HG02623 (cell line): ENCODE measurements at regions not wholly inside any gene's neighbourhood (a gene's known extent, or its start where the extent isn't known, plus 50 kb on each side); places are given as distances from the start of the nearest gene placed in this dataset.

ENCODE experiments used
- ATAC-seq: cut with Tn5 transposase; IDR thresholded peaks from one replicate; pipeline ENCODE4 v1.9.1; 2021; ENCODE audit warnings: moderate library complexity; ENCODE audit not compliant: unreplicated experiment

DNA sequence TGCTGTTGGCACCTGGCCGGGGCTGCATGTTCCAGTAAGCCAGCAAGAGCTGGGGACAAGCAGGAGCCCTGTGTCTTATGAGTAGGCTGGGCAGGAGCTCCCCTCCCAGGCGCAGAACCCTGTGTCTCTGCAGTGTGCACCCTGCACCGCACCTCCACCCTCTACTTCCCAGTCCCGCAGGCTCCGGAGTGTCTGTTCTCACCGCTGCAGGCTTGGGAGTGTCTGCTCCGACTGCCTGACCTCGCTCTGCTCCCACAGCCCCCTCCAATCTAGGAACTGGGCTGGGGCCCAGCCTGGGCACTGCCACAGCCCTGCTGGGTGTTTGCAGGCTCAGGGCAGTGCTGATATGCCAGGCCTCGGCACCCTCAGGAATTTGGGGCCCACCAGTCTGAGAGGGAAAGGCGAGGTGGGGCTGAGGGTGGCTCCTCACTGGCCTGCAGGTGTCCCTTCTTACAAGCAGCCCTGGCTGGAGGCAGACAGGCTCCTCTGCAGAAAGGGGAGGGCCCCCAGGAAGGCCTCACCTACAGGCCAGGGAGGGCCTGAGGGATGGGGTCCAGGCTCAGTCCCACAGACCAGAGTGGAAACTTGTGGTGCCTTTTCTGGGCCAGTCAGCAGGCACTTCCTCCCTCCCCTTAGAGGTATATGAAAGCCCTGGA, 871.6 kb upstream of the GJE1 start:
- no peak for ATAC-seq

DNA sequence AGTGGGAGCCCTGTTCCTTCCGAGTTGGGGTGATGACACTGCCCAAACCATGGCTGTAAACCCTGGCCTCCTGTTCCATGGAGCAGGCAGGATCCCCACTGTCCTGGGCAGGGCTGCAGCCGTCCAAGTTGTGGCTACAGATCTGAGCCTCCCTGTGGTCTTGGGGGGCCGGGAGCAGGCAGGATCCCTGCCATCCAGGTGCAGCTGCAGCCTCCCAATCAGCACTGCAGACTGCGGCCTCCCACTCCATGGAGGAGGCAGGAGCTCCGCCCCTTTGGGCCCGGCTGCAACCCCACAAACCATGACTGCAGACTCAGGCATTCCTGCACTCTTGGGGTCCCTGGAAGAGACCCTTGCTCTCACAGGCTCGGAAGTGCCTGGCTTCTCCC, 872.1 kb upstream of the GJE1 start:
- no peak for ATAC-seq

DNA sequence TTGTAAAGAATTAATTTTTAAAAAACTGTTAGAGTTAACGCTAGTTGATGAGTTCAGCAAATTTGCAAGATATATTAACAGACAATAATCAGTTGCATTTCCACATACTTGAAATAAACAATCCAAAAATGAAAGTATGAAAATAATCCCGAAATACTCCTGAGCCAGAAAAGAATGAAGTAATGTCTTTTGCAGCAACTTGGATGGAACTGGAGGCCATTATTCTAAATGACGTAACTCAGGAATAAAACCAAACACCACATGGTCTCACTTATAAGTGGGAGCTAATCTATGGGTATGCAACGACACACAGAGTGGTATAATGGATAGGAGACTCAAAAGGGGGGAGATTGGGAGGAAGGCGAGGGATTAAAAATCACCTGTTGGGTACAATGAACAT, 872.9 kb upstream of the GJE1 start:
- no peak for ATAC-seq

DNA sequence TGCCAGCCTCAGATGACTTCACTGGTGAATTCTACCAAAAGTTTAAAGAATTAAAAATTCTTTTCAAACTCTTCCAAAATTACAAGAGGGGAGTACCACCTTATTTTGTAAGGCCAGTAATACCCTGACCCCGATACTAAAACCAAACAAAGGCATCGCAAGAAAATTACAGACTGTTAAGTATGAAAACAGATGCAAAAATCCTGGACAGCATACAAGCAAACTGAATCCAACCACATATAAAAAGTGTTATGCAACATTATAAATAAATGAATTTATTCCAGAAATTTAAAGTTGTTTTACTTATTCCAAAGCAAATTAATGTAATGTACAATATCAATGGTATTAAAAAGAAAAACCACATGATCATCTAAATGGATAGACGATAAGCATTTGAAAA, 873.6 kb upstream of the GJE1 start:
- no peak for ATAC-seq

DNA sequence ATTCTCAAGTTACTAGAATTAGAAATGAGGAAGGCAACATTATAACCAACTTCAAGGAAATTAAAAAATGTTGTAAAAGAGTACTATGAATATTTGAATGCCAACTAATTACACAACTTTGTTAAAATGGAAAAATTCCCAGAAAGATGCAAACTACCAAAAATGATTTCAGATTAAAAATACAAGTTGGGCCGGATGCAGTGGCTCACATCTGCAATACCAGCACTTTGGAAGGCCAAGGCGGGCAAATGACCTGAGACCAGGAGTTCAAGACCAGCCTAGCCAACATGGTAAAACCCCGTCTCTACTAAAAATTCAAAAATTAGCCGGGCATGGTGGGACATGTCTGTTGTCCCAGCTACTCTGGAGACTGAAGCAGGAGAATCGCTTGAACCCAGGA, 874.2 kb upstream of the GJE1 start:
- ATAC-seq = no peak

DNA sequence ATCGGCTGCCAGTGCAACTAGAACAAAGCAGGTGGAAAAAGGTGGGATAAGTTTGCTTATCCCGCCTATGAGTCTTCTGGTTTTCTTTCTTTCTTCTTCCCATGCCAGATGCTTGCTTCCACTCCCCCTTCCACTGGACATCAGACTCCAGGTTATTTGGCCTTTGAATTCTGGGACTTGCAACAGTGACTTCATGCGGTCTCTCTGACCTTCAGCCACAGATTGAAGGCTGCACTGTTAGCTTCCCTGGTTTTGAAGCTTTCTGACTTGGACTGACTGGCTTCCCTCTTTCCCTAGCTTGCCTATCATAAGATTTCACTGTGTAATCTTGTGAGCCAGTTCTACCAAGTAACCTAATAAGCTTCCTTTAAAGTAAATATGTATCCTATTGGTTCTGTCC, 878.4 kb upstream of the GJE1 start:
- no peak for ATAC-seq

DNA sequence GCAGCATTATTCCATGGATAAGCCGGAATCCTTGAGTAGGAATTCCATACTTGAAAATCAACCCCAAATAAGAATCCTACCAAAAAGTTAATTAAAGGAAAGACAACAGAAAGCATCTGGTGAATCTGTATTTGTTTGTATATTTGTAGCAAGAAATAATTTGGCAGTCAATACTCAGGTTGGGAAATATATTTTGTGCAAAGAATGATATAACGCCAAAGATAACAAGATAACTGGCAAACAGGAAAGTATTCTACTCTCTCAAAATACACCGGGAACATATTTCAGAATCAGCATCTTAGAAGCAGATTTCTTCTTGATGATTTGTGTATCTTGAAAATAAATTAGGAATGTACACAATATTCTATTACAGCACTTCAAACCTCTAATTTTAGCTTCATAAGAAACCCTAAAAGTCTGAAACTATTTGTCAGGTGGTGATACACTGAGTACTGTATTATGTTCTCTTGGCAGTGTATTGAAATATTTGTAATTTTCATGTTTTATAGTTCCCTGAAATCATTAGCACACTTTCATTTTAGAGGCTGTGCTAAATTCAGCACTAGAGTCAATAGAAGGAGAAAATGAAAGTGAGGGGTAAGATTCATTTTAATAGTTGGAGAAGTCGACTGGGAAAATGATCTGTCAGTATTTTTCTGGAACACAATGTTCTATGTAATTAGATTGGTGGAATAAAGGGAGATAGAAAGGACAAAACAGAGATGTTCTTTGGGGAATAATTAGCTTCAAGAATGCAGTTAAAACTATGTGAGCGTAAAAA, 879.7 kb upstream of the GJE1 start:
- no peak for ATAC-seq

DNA sequence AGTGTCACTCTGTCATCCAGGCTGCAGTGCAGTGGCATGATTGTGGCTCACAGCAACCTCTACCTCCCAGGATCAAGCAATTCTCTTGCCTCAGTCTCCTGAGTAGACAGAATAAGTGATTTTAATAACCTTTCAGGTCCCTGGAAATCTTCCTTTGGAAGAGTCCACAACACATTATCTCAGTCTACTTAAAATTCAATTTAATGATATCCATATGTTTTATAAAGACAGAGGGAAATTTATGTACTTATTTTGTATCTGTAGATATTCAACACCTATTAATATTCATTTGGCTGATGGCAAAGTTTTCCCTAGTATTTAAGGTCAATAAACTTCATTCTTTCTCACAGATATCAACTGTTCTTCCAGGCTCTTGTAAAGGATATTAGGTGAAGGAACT, 881.4 kb upstream of the GJE1 start:
- ATAC-seq = no peak

DNA sequence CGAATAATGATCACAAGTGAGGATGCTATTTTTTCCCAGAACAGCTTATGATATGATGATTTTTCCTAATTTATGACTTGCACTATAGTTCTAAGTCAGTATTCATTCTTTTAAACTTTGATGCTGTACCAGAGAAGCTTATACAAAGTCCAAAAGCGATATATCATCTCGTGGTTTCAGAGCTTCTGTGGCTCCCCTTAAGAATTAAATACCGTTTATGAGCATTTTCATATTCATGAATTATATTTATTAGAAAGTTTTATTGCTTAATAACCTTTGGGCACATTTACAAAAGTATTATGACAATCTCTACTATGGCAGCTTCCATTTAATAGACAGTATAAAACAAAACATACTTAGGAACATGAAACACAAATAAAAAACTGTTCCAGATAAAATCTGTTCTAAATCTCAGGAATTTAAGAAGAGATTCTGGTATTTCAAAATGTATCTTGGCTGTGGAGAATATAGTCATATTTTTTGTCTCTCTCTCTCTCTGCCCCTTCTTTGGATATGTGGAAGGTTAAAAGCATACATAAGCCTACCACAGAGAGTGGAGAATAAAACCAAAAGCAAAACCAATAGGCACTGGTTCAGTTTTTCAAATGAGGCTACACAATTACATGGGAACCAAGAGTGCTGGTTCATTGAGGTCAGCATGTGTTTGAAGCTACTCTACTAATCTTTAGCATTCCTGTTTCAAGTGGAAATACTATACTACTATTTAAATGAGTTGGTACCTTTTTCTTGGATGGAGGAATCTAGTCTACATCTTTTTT, 884.5 kb upstream of the GJE1 start:
- ATAC-seq = peak; percentile 73

DNA sequence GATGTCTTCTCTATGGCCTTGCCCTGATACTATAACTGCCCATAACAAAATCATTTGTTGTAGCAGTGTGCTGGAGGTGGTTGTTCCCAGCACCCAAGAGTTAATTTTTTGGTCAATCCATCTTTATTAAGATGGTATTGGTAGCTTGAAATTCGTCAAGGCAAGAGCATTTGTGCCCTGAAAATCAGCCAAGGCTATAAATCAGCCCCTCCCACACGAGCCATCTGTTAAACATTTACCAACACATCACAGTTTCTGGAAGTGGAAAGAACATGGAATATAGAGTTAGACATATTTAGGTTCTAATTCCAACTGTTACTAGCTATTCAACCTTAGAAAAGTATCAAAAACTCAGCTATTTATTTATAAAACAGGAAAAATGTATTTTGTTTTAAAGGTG, 888.4 kb upstream of the GJE1 start:
- no peak for ATAC-seq

DNA sequence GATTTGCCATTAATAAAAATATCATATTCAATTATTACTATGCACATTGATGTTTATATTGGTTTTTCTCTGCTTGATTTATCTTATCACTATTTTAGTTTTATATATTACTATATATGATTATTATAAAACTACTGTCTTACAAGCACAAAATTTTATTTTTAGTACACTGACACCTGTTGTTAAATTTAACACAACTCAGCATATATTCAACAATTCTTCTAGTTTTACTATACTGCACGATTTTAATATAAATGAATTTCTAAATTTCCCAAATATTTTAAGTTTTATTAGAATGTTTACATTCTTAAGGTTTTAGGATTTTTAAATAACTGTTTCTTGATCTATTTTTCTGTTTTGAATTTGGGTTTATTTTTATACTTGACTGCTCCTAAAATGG, 889.8 kb upstream of the GJE1 start:
- ATAC-seq = no peak

DNA sequence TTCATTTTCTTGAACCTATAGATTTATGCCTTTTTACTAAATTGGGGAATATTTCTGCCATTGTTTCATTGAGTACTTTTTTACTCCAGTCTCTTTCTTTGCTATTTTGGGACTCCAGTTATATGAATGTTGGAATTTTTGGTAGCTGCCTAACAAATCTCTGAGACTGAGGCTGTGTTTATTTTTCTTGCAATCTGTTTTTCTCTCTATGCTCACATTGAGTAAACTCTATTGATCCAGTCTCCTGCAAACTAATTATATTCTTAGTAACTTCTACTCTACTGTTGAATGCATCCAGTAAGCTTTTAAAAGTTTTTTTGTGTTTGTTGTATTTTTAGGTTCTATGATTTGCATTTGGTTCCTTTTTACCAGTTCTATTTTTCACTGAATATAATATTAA, 903.4 kb upstream of the GJE1 start:
- no peak for ATAC-seq

DNA sequence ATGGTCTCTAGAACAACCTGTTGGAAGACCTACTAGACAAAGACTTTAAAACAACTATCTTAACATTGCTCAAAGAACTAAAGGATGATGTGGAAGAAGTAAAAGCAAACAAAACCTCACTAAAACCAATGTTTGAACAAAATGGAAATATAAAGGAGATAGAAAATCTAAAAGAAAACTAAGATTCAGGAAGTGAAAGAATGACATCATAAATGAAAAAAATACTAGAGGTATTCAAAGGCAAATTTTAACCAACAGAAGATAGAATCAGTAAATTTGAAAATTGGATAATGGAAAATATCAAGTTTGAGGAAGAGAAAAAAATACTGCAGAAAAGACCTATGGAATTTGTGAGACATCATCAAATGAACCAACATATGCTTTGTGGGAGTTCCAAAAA, 914.1 kb upstream of the GJE1 start:
- ATAC-seq = no peak

DNA sequence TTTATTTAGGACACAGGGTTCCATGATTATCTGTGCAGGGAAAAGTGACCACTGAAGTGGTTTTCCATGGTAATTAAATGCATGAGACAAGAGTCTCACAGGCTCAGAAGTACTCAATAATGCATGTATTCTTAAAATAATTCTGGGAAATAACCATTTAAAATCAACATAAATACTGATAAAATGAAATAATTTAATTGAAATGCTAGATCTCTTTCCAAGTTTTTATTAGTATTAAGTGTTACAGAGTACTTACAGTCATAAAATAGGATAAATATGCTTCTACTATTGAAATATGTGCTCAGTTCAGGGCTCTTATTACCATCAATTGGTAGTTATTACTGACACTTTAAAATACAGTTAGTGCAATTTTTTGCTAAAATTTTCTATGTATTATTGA, 916.0 kb upstream of the GJE1 start:
- ATAC-seq = no peak

DNA sequence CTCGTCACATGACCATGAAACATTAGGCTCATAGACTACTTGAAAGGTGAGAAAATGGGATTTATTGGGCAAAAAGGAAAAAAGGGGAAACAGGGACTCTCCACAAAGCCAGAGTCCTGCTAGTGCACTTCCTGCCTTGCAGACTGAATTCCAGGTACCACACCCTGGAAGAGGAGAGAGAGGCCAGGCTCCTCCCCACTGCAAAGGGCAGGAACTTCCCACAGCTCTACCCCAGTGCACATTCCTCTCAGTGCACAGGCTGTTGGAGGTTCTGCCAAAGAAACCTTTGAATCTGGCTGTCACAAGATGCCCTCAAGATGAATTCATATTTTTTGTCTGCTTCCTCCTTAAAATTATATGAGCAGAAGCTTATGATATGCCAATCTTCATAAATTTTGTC, 920.4 kb upstream of the GJE1 start:
- no peak for ATAC-seq

DNA sequence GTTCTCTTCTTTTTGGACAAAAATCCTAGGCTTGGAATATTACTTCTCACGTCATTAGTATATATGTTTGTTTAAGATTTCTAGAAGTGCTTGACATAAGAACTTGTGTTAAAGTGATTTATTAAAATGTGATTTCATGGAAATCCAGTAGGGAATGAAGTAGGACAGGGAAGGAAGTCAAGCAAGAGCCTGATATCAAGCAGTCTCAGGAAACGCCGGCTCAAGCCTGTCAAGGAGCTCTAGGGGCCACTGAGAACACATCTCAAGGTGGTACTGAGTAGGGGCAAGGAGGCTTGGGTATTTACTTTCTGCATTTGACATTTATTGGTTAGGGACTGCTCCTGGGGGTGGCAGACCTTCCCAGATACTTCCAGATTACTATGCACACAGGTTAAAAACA, 920.9 kb upstream of the GJE1 start:
- no peak for ATAC-seq

DNA sequence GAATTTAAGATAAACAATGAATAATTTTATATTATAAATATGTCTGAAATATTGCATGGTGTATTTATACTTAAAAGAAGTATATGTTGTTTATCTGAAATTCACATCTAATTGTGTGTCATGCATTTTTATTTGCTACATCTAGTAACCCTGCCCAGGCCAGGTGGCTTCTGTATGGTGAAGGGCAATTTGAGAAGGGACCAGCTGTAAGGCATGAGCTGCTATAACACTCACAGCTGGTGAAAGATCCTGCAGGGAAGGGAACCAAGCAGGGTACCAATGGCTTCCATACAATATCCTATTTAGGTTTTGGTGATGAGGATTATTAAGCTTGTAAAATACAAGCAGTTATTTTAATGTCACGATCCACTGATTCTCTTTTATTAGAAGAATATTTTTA, 921.8 kb upstream of the GJE1 start:
- ATAC-seq = no peak

DNA sequence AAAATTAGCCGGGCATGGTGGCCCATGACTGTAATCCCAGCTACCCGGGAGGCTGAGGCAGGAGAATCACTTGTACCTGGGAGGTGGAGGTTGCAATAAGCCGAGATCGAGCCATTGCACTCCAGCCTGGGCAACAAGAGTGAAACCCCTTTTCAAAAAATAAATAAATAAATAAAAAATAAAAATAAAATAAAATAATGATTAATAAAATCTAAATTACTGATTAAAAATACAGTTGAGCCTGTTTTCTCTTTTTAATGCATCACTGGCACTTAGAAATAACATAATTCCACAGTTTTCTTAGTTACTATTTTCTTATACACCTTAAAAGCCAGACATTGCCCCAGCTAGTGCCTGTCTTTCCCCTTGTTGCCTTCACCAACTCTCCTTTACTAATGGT, 922.8 kb upstream of the GJE1 start:
- no peak for ATAC-seq

DNA sequence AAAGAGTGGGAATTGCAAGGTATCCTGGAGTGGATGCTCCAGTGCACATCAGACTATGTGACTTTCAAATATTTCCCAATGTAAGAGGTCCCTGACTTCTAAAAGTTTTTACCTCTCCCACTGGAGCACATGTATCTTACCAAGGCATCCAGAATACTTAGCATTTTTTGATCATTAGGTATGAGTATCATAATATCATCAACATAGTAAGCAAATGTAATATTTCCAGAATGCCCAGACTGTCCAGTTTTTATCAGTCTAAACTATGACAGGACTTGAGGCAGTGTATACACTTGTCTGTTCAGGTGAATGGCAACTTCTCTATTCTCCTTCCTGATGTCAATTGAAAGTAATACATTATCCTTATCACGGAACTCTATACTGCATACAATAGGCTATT, 924.6 kb upstream of the GJE1 start:
- ATAC-seq = no peak

DNA sequence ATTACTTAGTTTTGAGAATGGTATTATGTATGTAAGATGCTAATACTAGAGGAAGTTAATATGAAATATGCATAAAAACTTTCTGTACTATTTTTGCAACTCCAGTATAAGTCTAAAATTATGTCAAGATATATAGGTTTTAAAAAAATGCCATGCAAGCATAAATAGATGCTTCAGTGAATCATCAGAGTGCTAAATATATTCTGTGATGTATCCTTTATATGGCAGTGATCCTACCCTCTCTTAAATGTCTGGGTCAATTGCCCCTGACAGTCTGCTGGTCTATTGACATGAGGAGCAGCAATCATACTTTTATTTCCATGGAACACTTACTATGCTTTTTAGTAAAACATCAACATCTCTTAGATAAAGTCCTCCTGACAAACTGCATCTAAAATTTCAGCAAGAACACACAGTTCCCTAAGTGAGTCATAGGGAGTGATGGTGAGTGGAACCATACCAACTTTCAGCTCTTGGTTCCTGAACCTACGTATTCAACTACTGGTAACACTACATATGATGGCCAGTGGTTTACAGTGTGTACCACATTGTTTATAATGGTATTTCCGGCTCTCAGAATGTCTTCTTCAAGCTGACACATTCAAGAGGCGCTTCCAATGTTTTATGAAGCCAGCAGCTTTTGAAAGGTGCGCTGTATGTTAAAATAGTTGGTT, 928.7 kb upstream of the GJE1 start:
- ATAC-seq = no peak

DNA sequence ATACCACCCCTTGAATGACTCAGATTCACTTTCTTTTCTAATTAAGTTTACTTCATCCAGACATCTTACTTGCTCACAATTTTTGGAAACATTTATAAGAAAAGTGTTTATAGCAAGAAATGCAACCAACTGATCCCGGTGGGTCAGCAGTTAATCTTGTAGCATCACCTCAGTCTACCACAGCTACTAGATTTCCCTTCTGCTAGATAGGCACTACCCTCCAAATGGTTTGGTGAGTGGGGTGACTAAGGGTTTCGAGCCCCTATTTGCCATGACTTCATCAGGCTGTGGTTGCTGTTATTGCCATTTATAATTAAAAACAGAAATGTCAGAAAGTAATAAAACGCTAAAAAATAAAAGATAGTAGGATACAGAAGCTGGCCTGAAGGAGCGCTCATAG, 930.1 kb upstream of the GJE1 start:
- no peak for ATAC-seq

DNA sequence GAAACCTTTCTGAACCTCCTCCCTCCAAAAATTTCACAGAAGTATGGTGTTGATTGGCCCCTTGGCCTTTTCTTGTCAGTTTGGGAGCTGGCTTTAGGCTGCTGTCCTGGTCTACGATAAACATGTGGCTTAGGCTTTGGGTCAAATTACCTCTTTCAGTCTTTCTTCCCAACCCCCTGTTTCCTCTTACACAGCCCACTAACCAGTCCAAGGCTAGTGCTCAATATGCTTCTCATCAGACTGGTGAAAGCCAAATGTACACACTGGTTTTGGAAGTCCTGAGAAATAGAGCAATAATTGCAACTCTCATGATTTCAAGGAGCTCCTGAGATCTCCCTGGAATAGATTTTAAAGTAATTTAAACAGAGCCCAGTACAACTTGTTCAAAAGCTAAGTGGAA, 933.7 kb upstream of the GJE1 start:
- ATAC-seq = no peak
